IMR-90 (cell line): ENCODE measurements at regions not wholly inside any gene's neighbourhood (a gene's known extent, or its start where the extent isn't known, plus 50 kb on each side); places are given as distances from the start of the nearest gene placed in this dataset.

Source experiments
- ATAC-seq: fragments of 200-7000 bp; cut with Tn5 transposase; 2 replicates; pipeline ENCODE4 v1.9.1; 2020; ENCODE audit warnings: low read depth, mild to moderate bottlenecking, moderate library complexity
- BruUV-seq: library from RNA; stranded (reverse); fragments of 400-500 nt; replicated peaks from 2 replicates; lab custom pipeline; 2021; lab: Mats Ljungman, UMichigan
- CTCF ChIA-PET: fragments of 300-600 bp; formaldehyde crosslinking; extraction: SDS; loops from one replicate; lab custom pipeline; 2021; ENCODE audit warnings: antibody characterized with exemption; lab: Yijun Ruan, JAX
- POLR2A ChIA-PET: fragments of 300-600 bp; sonication (Branson Sonifier 250); formaldehyde crosslinking; loops from one replicate; lab custom pipeline; 2022; ENCODE audit warnings: antibody characterized with exemption; ENCODE audit not compliant: unreplicated experiment; lab: Charles Lee
- DNase-seq: peaks from one replicate; pipeline ENCODE4 v3.0.0; 2013
- H2AFZ ChIP-seq: replicated peaks from 2 replicates; pipeline ENCODE3; 2013; ENCODE audit warnings: low read length, mild to moderate bottlenecking; ENCODE audit not compliant: poor library complexity
- H2AK5ac ChIP-seq: 2 replicates; pipeline ENCODE4 v1.6.1; 2013; ENCODE audit warnings: low read depth, low read length, inconsistent platforms
- H2AK9ac ChIP-seq: replicated peaks from 2 replicates; pipeline ENCODE3; 2013; ENCODE audit warnings: mild to moderate bottlenecking, low read depth, low read length, moderate library complexity; ENCODE audit not compliant: poor library complexity
- H2BK120ac ChIP-seq: 2 replicates; pipeline ENCODE4 v1.6.1; 2013; ENCODE audit warnings: low read depth, low read length, inconsistent platforms
- H2BK15ac ChIP-seq: 3 replicates; pipeline ENCODE4 v1.6.1; 2013; ENCODE audit warnings: low read depth, low read length, inconsistent platforms
- H2BK20ac ChIP-seq: 2 replicates; pipeline ENCODE4 v1.6.1; 2013; ENCODE audit warnings: low read depth, mild to moderate bottlenecking, inconsistent platforms, low read length, moderate library complexity
- H2BK5ac ChIP-seq: 2 replicates; pipeline ENCODE4 v1.6.1; 2013; ENCODE audit warnings: mild to moderate bottlenecking, low read depth, low read length, inconsistent platforms; ENCODE audit not compliant: poor library complexity, severe bottlenecking
- H3K14ac ChIP-seq: replicated peaks from 2 replicates; pipeline ENCODE4 v1.6.1; 2013; ENCODE audit warnings: low read depth, low read length, inconsistent platforms
- H3K18ac ChIP-seq: 2 replicates; pipeline ENCODE4 v1.6.1; 2013; ENCODE audit warnings: low read depth, low read length, control low read depth
- H3K23ac ChIP-seq: 2 replicates; pipeline ENCODE4 v1.6.1; 2013; ENCODE audit warnings: low read depth, low read length, inconsistent platforms
- H3K27ac ChIP-seq: 2 replicates; pipeline ENCODE4 v1.5.1; 2013; ENCODE audit warnings: mild to moderate bottlenecking, control low read depth, low read length; ENCODE audit not compliant: insufficient read depth
- H3K27me3 ChIP-seq: 2 replicates; pipeline ENCODE4 v1.6.1; 2013; ENCODE audit warnings: low read length; ENCODE audit not compliant: control insufficient read depth, insufficient read depth
- H3K36me3 ChIP-seq: 2 replicates; pipeline ENCODE4 v1.6.1; 2013; ENCODE audit warnings: low read length, mixed read lengths; ENCODE audit not compliant: control insufficient read depth, insufficient read depth
- H3K4ac ChIP-seq: 2 replicates; pipeline ENCODE4 v1.6.1; 2013; ENCODE audit warnings: low read depth, low read length, inconsistent platforms
- H3K4me1 ChIP-seq: 2 replicates; pipeline ENCODE4 v1.6.1; 2013; ENCODE audit warnings: low read length, mixed read lengths; ENCODE audit not compliant: control insufficient read depth, insufficient read depth
- H3K4me2 ChIP-seq: 2 replicates; pipeline ENCODE4 v1.6.1; 2013; ENCODE audit warnings: low read depth, mild to moderate bottlenecking, control low read depth, low read length, moderate library complexity
- H3K4me3 ChIP-seq: 2 replicates; pipeline ENCODE4 v1.5.1; 2013; ENCODE audit warnings: low read depth, mild to moderate bottlenecking, control low read depth, low read length, moderate library complexity; ENCODE audit not compliant: insufficient read depth
- H3K56ac ChIP-seq: 2 replicates; pipeline ENCODE4 v1.6.1; 2013; ENCODE audit warnings: low read length, inconsistent platforms; ENCODE audit not compliant: insufficient read depth; ENCODE audit errors: extremely low read depth
- H3K79me1 ChIP-seq, 2 experiments: 2 replicates each; pipeline ENCODE4 v1.6.1; 2013; ENCODE audit warnings: low read length in 2 of 2, inconsistent platforms in 1 of 2, low read depth in 1 of 2
- H3K9ac ChIP-seq: 2 replicates; pipeline ENCODE4 v1.6.1; 2013; ENCODE audit warnings: low read depth, low read length, control low read depth
- H3K9me1 ChIP-seq: 2 replicates; pipeline ENCODE4 v1.6.1; 2013; ENCODE audit warnings: low read length, inconsistent platforms; ENCODE audit not compliant: insufficient read depth
- H3K9me3 ChIP-seq: 2 replicates; pipeline ENCODE4 v1.6.1; 2013; ENCODE audit warnings: low read length; ENCODE audit not compliant: control insufficient read depth, insufficient read depth
- H4K20me1 ChIP-seq: 2 replicates; pipeline ENCODE4 v1.6.1; 2013; ENCODE audit warnings: low read length, inconsistent platforms; ENCODE audit not compliant: insufficient read depth
- H4K5ac ChIP-seq: 2 replicates; pipeline ENCODE4 v1.6.1; 2013; ENCODE audit warnings: mild to moderate bottlenecking, low read depth, low read length, control low read depth
- H4K8ac ChIP-seq, 2 experiments: 2 replicates each; pipeline ENCODE4 v1.6.1; 2013; ENCODE audit warnings: low read depth in 2 of 2, low read length in 2 of 2, control low read depth in 1 of 2, inconsistent platforms in 1 of 2
- H4K91ac ChIP-seq: 2 replicates; pipeline ENCODE4 v1.6.1; 2013; ENCODE audit warnings: low read depth, low read length, inconsistent platforms; ENCODE audit not compliant: insufficient read depth
- BHLHE40 ChIP-seq: fragments of 150-350 bp; IDR thresholded peaks from 2 replicates; pipeline ENCODE4 v1.6.1; 2016; ENCODE audit warnings: mild to moderate bottlenecking, low read depth, low read length
- CTCF ChIP-seq: conservative IDR thresholded peaks from 2 replicates; pipeline ENCODE4 v1.5.1; 2012; ENCODE audit warnings: mild to moderate bottlenecking, low read depth, low read length, improper control_type of control experiment
- FOS ChIP-seq: fragments of 150-350 bp; IDR thresholded peaks from 2 replicates; pipeline ENCODE4 v1.6.1; 2016; ENCODE audit warnings: low read depth, low read length
- MAFK ChIP-seq: IDR thresholded peaks from 2 replicates; pipeline ENCODE4 v1.6.1; 2012; ENCODE audit warnings: low read depth, low read length, improper control_type of control experiment
- MAZ ChIP-seq: IDR thresholded peaks from 2 replicates; pipeline ENCODE4 v1.6.1; 2012; ENCODE audit warnings: low read depth, mild to moderate bottlenecking, low read length, improper control_type of control experiment, moderate library complexity, borderline replicate concordance
- MXI1 ChIP-seq: IDR thresholded peaks from 2 replicates; pipeline ENCODE4 v1.6.1; 2012; ENCODE audit warnings: low read depth, mild to moderate bottlenecking, low read length, moderate library complexity, borderline replicate concordance
- POLR2A ChIP-seq: IDR thresholded peaks from 2 replicates; pipeline ENCODE4 v1.6.1; 2012; ENCODE audit warnings: mild to moderate bottlenecking, low read depth, low read length
- RCOR1 ChIP-seq: IDR thresholded peaks from 2 replicates; pipeline ENCODE4 v1.6.1; 2012; ENCODE audit warnings: mild to moderate bottlenecking, low read length, improper control_type of control experiment; ENCODE audit not compliant: insufficient replicate concordance
- RFX5 ChIP-seq: IDR thresholded peaks from 2 replicates; pipeline ENCODE4 v1.8.0; 2012; ENCODE audit warnings: low read depth, mild to moderate bottlenecking, low read length, moderate library complexity
- SMC3 ChIP-seq: fragments of 150-350 bp; IDR thresholded peaks from 2 replicates; pipeline ENCODE4 v1.6.1; 2016; ENCODE audit warnings: low read depth, mild to moderate bottlenecking, antibody characterized with exemption, low read length, moderate library complexity
- USF2 ChIP-seq: fragments of 150-350 bp; IDR thresholded peaks from 2 replicates; pipeline ENCODE4 v1.6.1; 2017; ENCODE audit warnings: mild to moderate bottlenecking, antibody characterized with exemption, low read length, low read depth
- WGBS, 2 experiments: methylation state at CpG; one replicate each; pipeline versions ENCODE4 v1.1.5 to v1.1.7; 2013; ENCODE audit warnings: missing lambda C conversion rate in 2 of 2; ENCODE audit not compliant: insufficient read length in 1 of 2; ENCODE audit errors: extremely low coverage in 2 of 2; 5-methylcytosine and 5-hydroxymethylcytosine counted together
- dilution Hi-C: fragments of 300-500 bp; cut with HindIII; formaldehyde crosslinking; loops from one replicate; pipeline ENCODE4 v1.14.3; 2018; ENCODE audit warnings: low sequenced_read_pairs; ENCODE audit not compliant: unreplicated experiment
- in situ Hi-C: fragments of 300-500 bp; cut with MboI; formaldehyde crosslinking; loops from 3 replicates; pipeline ENCODE4 v1.14.3; 2019; ENCODE audit warnings: low sequenced_read_pairs, inconsistent platforms, mixed read lengths
- intact Hi-C: fragments of 100-400 bp; cut with micrococcal nuclease; formaldehyde crosslinking; loops from 2 replicates; pipeline ENCODE4 v1.10.0; 2022

- Histone ChIP-seq H2BK5ac (no peak overlapping the region), H3K4me3 (no peak overlapping the region), H3K4me2 (no peak overlapping the region), H3K79me1 (no peaks in the 10 kb centered on the region), H2AFZ (no peak overlapping the region), H3K14ac (no peak overlapping the region), H2AK9ac (no peak overlapping the region), H3K9me1 (no peaks in the 10 kb centered on the region), H4K5ac (no peak overlapping the region), H4K91ac (no peak overlapping the region), H3K56ac (no peak overlapping the region), H3K27me3 (peaks cover 40% of the 10 kb centered on the region), H2AK5ac (no peak overlapping the region), H3K27ac (no peak overlapping the region), H2BK20ac (no peak overlapping the region), H3K36me3 (no peaks in the 10 kb centered on the region), H2BK120ac (no peak overlapping the region), H4K8ac (no peak overlapping the region), H3K9me3 (peaks cover 4% of the 10 kb centered on the region), H3K9ac (no peak overlapping the region), H3K4ac (no peak overlapping the region), H3K4me1 (peaks cover 3% of the 10 kb centered on the region; the same call in 1 of the 2 replicates), H3K23ac (no peak overlapping the region), H3K18ac (no peak overlapping the region), H4K20me1 (no peaks in the 10 kb centered on the region), H2BK15ac (no peak overlapping the region)
- DNase-seq, result no peak
- dilution Hi-C loops, result no loop called here
- CTCF ChIA-PET, result interaction anchor here (1.4 to 1.6 kb wide), 2 partner anchors 31 to 444 kb away, joined by 3 read pairs; no protein-coding TSS in a partner anchor
- in situ Hi-C loops, result loop anchor here (25.0 kb wide), 1 partner anchor 1740 kb away; no protein-coding TSS in a partner anchor
- TF ChIP-seq BHLHE40 (no peak), MAFK (no peak), SMC3 (no peak), FOS (no peak), MAZ (no peak), RFX5 (no peak), CTCF (no peak), RCOR1 (no peak), MXI1 (no peak), POLR2A (no peak), USF2 (no peak)
- no TSS peak for BruUV-seq
- intact Hi-C loops, result no loop called here
- no CpG with 5 or more reads among the region's 15 CpGs for WGBS, 2 experiments
- no peak for ATAC-seq
- POLR2A ChIA-PET, result no interaction called here
These were observed 72.6 kb upstream of the CAPRIN2 start for GRCh38 chr12:30827101-30828066.
